Stimulated activated CD4-positive, alpha-beta T cell treated with anti-CD3 and anti-CD28 coated beads, Interleukin-15, amount 100 ng/mL, for 24 hours (primary cell): ENCODE measurements at regions not wholly inside any gene's neighbourhood (a gene's known extent, or its start where the extent isn't known, plus 50 kb on each side); places are given as distances from the start of the nearest gene placed in this dataset.
A peak's percentile ranks its signal among the peaks of the same experiment; 100 is the strongest.
"Not testable (repeated sequence)": the region's sequence is repeated elsewhere in the genome, so short reads cannot be mapped to it uniquely, and the experiment has no call there.

Experiments
- DNase-seq: peaks from one replicate; pipeline ENCODE4 v3.0.0-alpha.2; 2020

DNA sequence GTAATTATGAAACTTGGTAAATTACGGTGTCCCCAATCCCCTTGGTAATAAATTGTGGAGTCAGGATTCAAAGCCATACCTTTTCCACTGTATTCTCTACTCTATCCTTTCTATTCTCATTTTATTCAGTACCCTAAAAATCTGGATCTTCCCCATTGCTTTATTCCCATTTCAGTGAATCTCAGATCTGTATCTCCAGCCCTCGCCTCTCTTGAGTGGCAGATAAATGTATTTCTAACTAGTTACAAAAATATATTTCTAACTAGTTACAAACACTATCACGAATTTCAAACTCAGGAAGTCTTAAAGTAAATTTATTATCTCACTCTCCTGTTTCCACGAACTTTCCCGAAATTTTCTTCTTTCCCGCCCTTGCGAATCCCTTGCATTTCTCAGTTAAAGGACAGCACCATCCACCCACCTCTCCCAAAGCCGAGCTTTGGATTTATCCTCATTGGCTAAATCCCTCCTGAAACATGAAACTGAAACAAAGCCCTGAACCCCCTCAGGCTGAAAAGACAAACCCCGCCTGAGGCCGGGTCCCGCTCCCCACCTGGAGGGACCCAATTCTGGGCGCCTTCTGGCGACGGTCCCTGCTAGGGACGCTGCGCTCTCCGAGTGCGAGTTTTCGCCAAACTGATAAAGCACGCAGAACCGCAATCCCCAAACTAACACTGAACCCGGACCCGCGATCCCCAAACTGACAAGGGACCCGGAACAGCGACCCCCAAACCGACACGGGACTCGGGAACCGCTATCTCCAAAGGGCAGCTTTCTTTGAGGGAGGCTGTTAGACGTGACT, 164.3 kb upstream of the PABPC3 start:
- DNase-seq, result no peak

DNA sequence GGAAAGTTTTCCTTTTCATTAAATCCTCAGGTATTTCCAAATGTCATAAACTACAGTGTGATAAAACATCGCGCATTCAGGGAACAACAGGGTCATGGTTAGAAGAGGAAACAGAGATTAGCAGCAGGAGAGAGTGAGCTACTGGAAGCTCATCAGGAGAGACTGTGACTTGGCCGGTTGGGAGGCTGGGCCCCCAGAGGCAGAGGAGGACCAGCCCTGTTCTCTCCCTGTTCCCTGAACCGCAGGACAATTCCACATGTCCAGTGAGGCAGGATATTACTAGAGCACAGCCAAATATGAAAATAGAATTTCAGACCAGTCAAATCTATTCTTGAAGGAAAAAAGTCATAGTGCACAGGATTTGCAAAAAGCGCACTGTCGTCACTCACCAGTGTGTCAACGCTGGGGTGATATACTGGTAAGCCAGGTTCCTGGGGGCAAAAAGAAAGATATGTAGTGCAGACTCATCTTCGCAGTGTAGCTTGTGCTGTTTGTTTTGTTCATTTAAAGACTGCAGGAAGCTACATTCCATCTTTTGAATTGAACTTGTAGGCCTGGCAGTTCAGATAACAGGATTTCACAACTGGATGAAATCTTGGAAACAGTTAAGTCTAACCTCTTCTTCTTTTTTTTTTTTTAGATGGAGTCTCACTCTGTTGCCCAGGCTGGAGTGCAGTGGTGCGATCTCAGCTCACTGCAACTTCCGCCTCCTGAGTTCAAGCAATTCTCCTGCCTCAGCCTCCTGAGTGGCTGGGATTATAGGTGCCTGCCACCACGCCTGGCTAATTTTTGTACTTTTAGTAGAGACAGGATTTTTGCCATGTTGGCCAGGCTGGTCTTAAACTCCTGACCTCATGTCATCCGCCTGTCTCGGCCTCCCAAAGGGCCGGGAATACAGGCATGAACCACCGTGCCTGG, 162.6 kb upstream of the PABPC3 start:
- DNase-seq, result not testable (repeated sequence)

DNA sequence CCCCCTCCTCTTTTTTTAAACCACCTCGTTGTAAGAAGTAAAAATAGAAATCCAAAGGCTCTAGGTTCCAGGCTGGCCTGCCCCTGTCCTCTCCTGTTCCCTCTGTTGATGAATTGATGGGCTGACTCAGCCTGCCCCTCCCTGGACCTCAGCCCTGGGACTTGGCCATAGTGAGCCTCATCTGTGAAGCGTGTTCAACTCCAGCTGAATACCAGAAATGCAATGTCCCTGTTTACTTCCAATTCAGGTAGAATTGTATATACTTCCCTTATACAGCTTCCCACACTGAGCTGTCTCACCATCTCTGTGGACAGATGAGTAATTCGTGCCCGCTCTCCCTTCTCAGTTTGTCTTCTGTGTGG, 161.9 kb upstream of the PABPC3 start:
- not testable (repeated sequence) for DNase-seq

DNA sequence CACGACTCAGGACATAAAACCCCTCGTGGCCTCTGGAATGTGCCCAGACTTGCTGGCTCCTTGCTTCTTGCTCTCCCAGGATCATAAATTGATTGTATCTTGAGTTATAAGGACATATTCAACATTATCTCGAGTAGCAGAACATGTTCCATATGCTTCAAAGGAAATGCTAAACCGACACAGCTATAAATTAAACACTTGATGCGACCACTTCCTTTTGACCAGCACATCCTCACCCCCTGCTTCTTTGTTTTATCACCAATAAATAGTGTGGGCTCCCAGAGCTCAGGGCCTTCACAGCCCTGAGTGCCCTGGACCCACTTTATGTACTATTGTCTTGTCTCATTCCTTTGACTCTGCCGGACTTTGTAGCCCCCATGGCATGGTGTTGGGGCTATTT, 157.0 kb upstream of the PABPC3 start:
- no peak for DNase-seq

DNA sequence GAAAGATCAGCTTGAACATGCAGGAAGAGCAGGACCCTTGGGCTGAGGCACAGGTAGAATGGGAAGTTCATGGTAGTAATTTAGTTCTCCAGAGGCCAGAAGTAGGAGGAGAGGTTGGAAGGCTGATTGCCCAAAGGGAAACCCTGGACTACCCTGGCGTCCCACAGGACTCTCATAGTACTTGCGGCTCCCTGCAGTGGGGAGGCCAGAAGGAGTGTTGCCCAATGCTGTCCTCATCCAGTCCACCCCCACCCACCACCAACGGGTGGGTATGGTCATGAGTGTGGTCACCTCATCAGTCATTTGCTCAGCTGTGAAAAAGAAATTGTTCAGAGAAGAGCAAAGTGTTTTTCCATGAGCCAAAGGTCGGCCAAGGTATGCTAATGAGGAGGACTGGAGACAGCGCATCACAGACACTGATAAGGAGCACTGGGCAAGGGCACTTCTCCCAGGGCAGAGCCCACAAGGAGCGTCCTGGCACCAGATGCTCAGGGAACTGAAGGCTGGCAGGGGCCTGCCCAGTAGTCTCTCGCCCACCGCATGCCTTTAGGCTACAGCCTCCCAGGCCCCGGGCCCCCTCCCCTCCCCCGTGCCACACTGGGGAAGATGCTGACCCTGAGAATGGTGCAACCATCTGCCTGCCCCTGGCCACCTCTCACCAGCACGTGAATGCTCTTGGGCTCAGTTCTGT, 154.8 kb upstream of the PABPC3 start:
- DNase-seq, result not testable (repeated sequence)

DNA sequence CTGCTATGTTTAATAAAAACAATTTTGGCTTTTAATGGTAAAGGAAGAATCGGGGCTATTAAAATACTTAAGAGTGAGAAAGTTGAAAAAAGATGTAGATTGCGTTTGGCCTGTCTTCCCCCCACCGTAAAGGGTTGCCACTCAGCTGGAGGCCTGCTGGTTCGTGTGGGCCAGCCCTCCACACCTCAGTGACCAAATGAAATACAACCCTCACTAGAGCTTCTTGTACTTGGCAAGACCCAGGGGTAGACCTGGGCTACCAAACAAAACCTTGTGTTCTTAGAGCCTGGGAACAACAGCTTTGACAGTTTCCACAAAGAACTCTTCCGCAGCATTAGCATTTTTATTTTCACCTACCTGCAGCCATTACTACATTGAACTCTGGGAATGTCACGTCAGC, 152.8 kb upstream of the PABPC3 start:
- DNase-seq, result no peak

DNA sequence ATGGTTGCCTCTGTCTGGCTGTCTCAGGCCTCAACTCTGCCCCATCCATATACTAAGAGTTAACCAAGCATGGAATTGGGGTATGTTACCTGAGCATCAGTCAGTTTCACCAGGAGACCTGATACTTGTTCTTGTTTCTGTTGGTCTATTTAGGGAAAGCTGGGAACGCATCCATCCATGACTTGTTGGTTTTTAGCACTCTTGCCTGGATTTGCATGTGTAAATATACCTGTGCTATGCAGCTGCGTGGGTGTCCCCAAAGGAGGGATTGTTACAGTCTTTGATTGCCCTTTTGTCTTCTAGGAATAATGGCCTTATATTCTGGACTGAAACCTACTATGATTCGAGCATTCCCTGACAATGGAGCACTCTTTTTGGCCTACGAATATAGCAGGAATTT, 151.9 kb upstream of the PABPC3 start:
- DNase-seq, result not testable (repeated sequence)

DNA sequence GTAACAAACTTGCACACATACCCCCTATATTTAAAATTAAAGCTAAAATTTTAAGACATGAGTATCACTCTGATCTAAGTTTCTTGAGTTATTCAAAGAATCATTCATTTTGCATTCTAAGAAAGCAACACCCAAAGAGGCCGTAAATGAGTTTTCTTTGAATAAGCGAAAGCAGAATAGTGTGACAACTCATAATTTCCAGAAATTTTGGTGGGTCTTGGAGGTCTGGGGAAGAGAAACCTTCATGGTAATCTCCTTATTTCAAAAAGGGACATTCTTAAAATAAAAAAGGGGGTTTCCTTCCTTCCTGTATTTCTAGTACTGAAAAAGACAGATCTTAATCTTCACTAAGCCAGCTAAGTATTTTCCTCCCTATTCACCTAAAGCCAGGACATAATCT, 147.0 kb upstream of the PABPC3 start:
- not testable (repeated sequence) for DNase-seq

DNA sequence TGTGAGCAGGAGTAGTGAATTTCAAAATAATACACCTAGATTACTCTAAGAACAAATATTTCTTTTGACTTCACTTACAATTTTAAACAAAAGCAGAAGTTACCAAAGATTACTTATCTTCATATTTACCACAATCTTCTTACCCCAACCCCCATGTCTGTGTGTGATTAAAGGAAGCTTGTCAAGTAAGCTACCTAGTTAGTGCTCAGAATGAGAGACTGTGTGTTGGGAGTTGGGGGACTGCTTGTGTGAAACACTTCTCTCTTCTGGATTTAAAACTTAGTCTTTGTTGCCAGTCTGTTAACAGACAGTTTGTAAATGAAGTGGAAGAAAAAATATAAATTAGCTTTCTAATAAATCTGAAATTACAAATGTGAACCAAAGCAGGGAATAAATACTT, 145.3 kb upstream of the PABPC3 start:
- not testable (repeated sequence) for DNase-seq

DNA sequence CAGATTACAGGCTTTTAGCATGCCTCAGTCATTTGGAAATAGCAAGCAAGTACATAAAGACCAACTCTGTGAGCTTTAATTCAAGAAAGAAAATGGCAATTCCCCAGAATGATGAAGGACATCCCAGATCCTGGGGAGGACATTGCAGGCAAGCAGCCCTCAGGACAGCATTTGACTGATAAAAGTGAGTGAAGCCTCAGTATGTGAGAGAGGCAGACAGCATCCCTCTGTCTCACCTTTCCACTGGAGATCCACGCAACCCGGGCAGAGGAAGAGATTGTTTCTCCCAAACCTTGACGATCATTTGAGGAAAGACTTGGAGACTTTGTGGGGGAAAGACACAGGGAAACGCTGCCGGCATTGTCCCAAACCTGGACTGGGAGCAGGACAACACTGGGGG, 128.0 kb upstream of the PABPC3 start:
- DNase-seq, result not testable (repeated sequence)

DNA sequence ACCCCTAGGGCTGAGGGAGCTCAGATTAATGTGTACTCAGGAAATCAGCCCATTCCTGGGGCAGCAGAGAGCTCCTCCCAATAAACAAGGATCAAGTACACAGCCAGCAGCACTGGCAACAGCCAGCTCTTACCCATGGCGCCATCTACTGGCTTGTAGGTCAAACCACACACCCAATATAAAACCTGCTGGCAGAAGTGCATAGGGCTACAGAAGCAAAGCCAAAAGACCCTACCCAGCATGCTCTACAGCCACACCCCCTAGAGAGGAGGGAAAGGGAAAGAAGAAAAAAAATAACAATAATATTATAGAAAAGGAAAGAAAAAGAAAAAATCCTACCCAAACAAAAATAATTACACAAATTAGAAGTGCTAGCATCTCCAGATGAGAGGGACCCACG, 127.5 kb upstream of the PABPC3 start:
- not testable (repeated sequence) for DNase-seq

DNA sequence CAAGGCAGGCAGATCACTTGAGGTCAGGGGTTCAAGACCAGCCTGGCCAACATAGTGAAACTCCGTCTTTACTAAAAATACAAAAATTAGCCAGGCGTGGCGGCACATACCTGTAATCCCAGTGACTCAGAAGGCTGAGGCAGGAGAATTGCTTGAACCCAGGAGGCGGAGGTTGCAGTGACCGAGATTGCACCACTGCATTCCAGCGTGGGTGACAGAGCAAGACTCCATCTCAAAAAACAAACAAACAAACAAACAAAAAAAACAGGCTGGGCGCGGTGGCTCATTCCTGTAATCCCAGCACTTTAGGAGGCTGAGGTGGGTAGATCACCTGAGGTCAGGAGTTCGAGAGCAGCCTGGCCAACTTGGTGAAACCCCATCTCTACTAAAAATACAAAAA, 122.8 kb upstream of the PABPC3 start:
- not testable (repeated sequence) for DNase-seq

DNA sequence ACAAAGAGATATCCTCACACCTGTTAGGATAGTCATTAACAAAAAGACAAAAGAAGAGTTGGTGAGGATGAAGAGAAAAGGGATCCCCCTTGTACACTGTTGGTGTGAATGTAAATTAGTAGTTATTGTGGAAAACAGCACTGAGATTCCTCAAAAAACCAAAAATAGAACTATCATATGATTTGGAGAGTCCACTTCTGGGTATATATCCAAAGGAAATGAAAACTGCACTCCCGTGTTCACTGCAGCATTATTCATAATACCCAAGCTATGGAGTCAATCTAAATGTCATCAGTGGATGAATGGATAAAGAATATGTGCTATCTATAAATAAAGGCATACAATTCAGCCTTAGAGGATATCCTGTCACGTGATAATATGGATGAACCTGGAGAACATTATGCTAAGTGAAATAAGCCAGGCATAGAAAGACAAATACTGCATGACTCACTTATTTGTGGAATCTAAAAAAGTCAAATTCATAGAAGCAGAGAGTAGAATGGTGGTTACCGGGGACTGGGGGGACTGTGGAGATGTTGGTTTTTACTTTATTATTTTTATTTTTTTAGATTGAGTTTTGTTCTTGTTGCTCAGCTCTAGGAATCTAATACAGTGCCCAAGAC, 114.6 kb upstream of the PABPC3 start:
- DNase-seq, result not testable (repeated sequence)

DNA sequence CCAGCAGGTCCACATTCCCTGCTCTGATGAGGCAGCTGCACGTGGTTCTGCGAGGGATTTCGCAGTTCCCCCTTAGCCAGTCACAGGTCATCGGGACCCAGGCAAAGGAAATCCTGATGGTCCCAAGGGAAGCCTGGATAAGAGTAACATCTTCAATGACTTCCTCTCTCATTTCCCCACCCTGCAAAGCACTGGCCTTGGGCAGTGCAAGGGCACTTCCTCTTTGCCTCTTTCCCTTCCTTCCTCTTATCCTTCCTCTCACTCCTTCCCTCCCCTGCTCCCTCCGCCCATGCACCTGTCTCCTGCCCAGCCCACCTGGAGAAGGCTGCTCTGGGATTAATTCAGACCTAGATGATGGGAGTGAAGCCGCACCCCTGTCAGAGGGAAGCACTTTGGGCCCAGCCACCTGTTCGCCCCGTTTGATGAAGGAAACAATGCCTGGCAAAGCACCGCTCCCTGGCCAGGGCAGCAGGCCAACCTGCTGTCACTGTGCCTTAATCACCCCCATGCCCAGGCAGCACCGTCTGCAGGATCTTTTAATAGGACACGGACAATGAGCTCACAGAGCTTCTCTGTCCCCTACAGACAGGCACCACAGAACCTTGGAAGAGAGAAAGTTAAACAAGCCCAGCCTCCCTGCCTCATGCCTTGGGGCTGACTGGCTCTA, 113.5 kb upstream of the PABPC3 start:
- DNase-seq, result no peak

DNA sequence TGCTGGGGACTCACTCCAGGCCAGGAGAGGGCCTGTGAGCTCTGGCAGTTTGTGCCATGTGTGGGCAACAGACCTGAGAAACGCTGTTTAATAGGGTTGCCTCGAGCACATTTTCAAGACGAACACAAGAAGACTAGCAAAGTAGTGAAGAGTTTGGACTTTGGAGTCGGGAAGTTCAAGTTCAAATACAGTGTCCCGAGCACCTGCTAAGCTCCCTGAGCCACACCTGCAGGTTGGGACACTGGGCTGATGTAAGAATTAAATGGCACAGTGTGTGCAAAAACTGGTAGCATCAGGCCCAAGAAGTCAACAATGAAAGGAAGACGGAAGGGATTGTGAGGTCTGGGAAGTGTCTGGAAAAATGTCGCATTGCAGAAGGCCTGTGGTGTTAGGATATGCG, 112.8 kb upstream of the PABPC3 start:
- no peak for DNase-seq

DNA sequence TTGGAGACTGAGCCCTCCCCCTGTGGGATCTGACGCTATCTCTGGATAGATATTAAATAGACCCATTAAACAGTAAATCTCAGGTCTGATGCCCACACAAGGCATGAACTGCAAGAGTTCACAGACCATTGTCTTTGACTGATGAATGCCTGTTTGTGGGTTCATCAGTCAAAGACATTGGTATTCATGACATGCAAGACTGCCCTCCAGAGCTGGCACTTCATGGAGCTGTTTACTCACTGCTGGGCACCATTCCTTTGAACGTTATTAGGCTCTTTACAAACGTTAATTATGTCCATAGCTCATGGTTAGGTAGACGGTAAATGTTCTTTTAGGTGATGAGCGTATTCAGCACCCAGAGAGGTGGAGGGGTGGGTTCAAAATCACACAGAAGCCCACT, 111.8 kb upstream of the PABPC3 start:
- no peak for DNase-seq

DNA sequence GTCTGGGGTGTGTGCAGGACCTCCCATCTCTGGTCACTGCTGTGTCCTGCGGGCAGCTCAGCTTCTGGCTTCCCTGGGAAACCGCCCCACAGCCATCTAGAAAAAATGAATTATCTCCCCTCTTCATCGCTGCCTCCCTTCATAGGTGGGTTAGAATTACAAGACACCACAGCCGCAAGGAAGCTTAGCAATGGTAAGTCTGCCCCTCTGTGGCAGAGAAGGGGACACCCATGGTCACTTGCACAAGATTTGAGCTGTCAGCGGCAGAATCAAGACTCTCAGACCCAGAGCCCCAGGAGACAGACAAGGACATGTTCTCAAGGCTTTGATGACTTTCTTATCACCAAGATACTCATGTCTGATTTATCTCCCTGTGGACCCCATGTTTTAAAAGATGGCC, 110.8 kb upstream of the PABPC3 start:
- DNase-seq, result no peak

DNA sequence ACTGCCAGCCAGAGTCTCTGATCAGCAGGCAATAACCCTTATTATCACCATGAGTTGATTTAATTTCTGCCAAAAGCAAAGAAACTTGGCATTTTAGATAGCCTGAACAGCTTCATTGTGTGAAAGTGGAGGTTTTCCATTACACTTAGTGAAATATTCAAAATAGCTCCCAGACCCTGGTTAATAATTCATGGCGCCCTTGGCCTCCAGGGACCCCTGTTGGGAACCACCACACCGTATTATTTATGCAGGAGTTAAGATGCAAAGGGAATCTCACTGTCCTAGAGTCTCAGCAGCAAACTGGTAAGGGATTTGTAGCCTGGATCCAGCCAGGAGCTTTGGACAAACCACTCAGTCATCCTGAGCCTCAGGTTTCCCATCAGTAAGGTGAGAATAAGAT, 110.0 kb upstream of the PABPC3 start:
- DNase-seq, result no peak

DNA sequence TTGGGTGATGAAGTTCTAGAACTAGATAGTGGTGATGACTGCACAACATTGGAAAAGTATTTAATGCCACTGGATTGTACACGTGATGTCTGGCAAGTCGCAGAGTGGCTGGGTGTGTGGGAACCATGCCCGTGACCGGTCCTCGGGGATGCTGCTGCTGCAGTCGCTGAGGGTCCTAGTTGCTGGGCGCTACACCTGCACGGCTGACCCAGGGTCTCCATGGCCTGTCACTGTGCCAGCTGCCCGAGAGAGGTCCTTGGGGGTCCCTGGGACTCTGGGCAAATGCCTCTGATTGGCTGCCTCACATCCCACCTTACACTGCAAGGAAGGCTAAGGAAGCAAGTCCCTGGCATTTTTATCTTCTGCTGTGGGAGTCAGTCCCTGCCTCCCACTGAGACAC, 109.1 kb upstream of the PABPC3 start:
- no peak for DNase-seq

DNA sequence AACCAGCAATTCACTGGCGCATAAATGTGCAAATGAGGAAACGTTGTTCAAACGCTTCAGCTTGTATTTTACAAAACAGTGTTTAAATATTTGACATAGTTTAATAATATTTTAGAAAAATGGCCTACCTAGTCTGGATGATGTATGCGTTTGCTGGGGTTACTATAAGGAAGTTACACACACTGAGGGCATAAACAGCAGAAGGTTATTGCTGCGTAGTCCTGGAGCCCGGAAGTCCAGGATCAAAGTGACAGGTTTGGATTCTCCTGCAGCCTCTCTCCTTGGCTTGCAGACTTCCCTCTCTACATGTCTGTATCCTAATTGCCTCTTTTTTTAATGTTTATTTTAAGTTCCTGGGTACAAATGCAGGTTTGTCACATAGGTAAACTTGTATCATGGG, 106.0 kb upstream of the PABPC3 start:
- DNase-seq, result not testable (repeated sequence)

DNA sequence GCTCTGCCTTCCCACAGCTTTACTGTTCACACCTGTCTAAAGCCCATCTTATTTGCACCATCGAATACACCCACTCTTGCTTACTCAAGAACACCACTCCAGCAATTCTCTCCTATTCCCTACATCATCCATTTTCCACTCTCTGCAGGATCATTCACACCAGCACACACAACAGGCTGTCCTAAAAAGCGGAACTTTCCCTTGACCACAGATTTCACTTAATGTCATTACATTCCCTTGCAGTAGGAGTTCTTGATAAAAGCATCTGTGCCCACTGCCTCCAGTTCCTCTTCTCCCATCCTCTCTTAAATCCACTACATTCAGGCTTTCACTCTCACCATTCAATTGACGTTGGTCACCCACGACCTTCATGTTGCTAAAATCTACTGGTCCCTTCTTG, 103.0 kb upstream of the PABPC3 start:
- DNase-seq, result not testable (repeated sequence)

DNA sequence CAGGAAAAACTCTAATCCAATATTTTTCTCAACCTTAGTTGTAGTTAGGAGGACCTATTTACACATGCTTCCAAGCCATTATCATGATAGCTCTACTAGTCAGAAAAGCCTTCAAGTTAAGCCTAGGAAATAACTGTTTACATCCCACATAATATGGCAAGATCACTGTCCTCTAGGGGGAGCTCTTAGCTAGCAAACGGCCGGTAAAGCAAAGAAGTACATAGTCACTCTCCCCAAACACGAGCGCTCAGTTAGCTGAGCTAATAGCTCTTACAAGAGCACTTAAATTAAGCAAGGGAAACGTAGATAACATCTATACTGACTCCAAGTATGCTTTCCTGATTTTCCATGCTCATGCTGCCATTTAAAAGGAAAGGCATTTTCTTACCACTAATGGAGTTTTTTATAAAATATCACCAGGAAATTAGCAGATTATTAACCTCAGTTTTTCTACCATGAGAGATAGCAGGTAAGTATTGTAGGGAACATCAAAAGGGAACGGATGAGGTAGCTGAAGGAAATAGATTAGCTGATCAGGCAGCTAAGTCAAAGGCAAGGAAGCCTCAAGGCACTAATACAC, 100.6 kb upstream of the PABPC3 start:
- peak; percentile 64 for DNase-seq
